ENCODE measurements at regions not wholly inside any gene's neighbourhood (a gene's known extent, or its start where the extent isn't known, plus 50 kb on each side); places are given as distances from the start of the nearest gene placed in this dataset.

GRCh38 chr16:86079255-86079885 lies 180.4 kb downstream of the IRF8 start:
- H3K4me1 Mint-ChIP-seq: no peaks in the 10 kb centered on the region
- H3K36me3 Mint-ChIP-seq: no peaks in the 10 kb centered on the region
- no peaks in the 10 kb centered on the region for H3K9me3 Mint-ChIP-seq
- DNase-seq (ENCODE audit: low spot score in 2 of 2) (no peak), ATAC-seq (ENCODE audit: low read depth) (no peak)
- no peak overlapping the region for H3K27ac Mint-ChIP-seq
- peaks cover 19% of the 10 kb centered on the region for H3K27me3 Mint-ChIP-seq
- no peak overlapping the region for H3K4me3 Mint-ChIP-seq

- Mint-ChIP-seq H3K4me3 (no peak overlapping the region), H3K36me3 (no peaks in the 10 kb centered on the region), H3K27me3 (peaks cover 19% of the 10 kb centered on the region), H3K4me1 (no peaks in the 10 kb centered on the region), H3K9me3 (no peaks in the 10 kb centered on the region), H3K27ac (no peak overlapping the region)
- DNase-seq (ENCODE audit: low spot score in 2 of 2): no peak
- ATAC-seq (ENCODE audit: low read depth): no peak
These were observed 181.3 kb downstream of the IRF8 start for GRCh38 chr16:86080131-86080875.

GRCh38 chr16:86080982-86081381 lies 182.0 kb downstream of the IRF8 start:
- ATAC-seq (ENCODE audit: low read depth) (no peak), DNase-seq (ENCODE audit: low spot score in 2 of 2) (no peak)
- no peak overlapping the region for H3K27ac Mint-ChIP-seq
- no peaks in the 10 kb centered on the region for H3K4me1 Mint-ChIP-seq
- peaks cover 14% of the 10 kb centered on the region for H3K27me3 Mint-ChIP-seq
- H3K4me3 Mint-ChIP-seq: no peak overlapping the region
- no peaks in the 10 kb centered on the region for H3K36me3 Mint-ChIP-seq
- H3K9me3 Mint-ChIP-seq: no peaks in the 10 kb centered on the region

- Mint-ChIP-seq H3K36me3 (no peaks in the 10 kb centered on the region), H3K4me1 (no peaks in the 10 kb centered on the region), H3K4me3 (no peak overlapping the region), H3K27ac (no peak overlapping the region), H3K27me3 (peaks cover 9% of the 10 kb centered on the region), H3K9me3 (no peaks in the 10 kb centered on the region)
- DNase-seq (ENCODE audit: low spot score in 2 of 2): no peak
- ATAC-seq (ENCODE audit: low read depth): no peak
These were observed 183.6 kb downstream of the IRF8 start for GRCh38 chr16:86082418-86083030.

- Mint-ChIP-seq H3K4me1 (no peaks in the 10 kb centered on the region), H3K27me3 (peaks cover 9% of the 10 kb centered on the region), H3K4me3 (no peak overlapping the region), H3K27ac (no peak overlapping the region), H3K36me3 (no peaks in the 10 kb centered on the region), H3K9me3 (no peaks in the 10 kb centered on the region)
- DNase-seq (ENCODE audit: low spot score in 2 of 2) (no peak), ATAC-seq (ENCODE audit: low read depth) (no peak)
These were observed 184.5 kb downstream of the IRF8 start for GRCh38 chr16:86083382-86084002.

GRCh38 chr16:86085161-86085611 lies 186.2 kb downstream of the IRF8 start:
- no peaks in the 10 kb centered on the region for H3K9me3 Mint-ChIP-seq
- H3K27ac Mint-ChIP-seq: no peak overlapping the region
- H3K4me1 Mint-ChIP-seq: peaks cover 5% of the 10 kb centered on the region
- peaks cover 9% of the 10 kb centered on the region for H3K27me3 Mint-ChIP-seq
- ATAC-seq (ENCODE audit: low read depth) (no peak), DNase-seq (ENCODE audit: low spot score in 2 of 2) (no peak)
- H3K4me3 Mint-ChIP-seq: no peak overlapping the region
- no peaks in the 10 kb centered on the region for H3K36me3 Mint-ChIP-seq

GRCh38 chr16:86085795-86086194 lies 186.8 kb downstream of the IRF8 start:
- Mint-ChIP-seq H3K27ac (no peak overlapping the region), H3K4me1 (peaks cover 5% of the 10 kb centered on the region), H3K36me3 (no peaks in the 10 kb centered on the region), H3K9me3 (no peaks in the 10 kb centered on the region), H3K27me3 (peaks cover 9% of the 10 kb centered on the region), H3K4me3 (no peak overlapping the region)
- DNase-seq (ENCODE audit: low spot score in 2 of 2) (no peak), ATAC-seq (ENCODE audit: low read depth) (no peak)

- Mint-ChIP-seq H3K4me3 (no peak overlapping the region), H3K27me3 (peaks cover 9% of the 10 kb centered on the region), H3K4me1 (peaks cover 5% of the 10 kb centered on the region), H3K9me3 (no peaks in the 10 kb centered on the region), H3K36me3 (no peaks in the 10 kb centered on the region), H3K27ac (no peak overlapping the region)
- no peak for DNase-seq (ENCODE audit: low spot score in 2 of 2)
- ATAC-seq (ENCODE audit: low read depth): no peak
These were observed 187.5 kb downstream of the IRF8 start for GRCh38 chr16:86086471-86086870.

GRCh38 chr16:86087011-86087895 lies 188.3 kb downstream of the IRF8 start:
- Mint-ChIP-seq H3K36me3 (no peaks in the 10 kb centered on the region), H3K4me1 (peaks cover 5% of the 10 kb centered on the region), H3K4me3 (no peak overlapping the region), H3K27me3 (peaks cover 7% of the 10 kb centered on the region), H3K9me3 (no peaks in the 10 kb centered on the region), H3K27ac (no peak overlapping the region)
- ATAC-seq (ENCODE audit: low read depth): no peak
- DNase-seq (ENCODE audit: low spot score in 2 of 2): no peak

- Mint-ChIP-seq H3K4me1 (peaks cover 5% of the 10 kb centered on the region), H3K9me3 (no peaks in the 10 kb centered on the region), H3K36me3 (no peaks in the 10 kb centered on the region), H3K27me3 (peaks cover 3% of the 10 kb centered on the region), H3K27ac (no peak overlapping the region), H3K4me3 (no peak overlapping the region)
- ATAC-seq (ENCODE audit: low read depth): no peak
- no peak for DNase-seq (ENCODE audit: low spot score in 2 of 2)
These were observed 188.9 kb downstream of the IRF8 start for GRCh38 chr16:86087896-86088230.

- peaks cover 5% of the 10 kb centered on the region for H3K4me1 Mint-ChIP-seq
- ATAC-seq (ENCODE audit: low read depth): no peak
- DNase-seq (ENCODE audit: low spot score in 2 of 2): no peak
- H3K27me3 Mint-ChIP-seq: peaks cover 3% of the 10 kb centered on the region
- H3K9me3 Mint-ChIP-seq: no peaks in the 10 kb centered on the region
- H3K4me3 Mint-ChIP-seq: no peak overlapping the region
- H3K36me3 Mint-ChIP-seq: no peaks in the 10 kb centered on the region
- H3K27ac Mint-ChIP-seq: no peak overlapping the region
These were observed 189.3 kb downstream of the IRF8 start for GRCh38 chr16:86088287-86088686.

GRCh38 chr16:86088816-86089215 lies 189.9 kb downstream of the IRF8 start:
- DNase-seq (ENCODE audit: low spot score in 2 of 2) (no peak), ATAC-seq (ENCODE audit: low read depth) (no peak)
- H3K9me3 Mint-ChIP-seq: no peaks in the 10 kb centered on the region
- H3K4me1 Mint-ChIP-seq: peaks cover 5% of the 10 kb centered on the region
- no peak overlapping the region for H3K27ac Mint-ChIP-seq
- no peak overlapping the region for H3K4me3 Mint-ChIP-seq
- H3K36me3 Mint-ChIP-seq: no peaks in the 10 kb centered on the region
- H3K27me3 Mint-ChIP-seq: no peaks in the 10 kb centered on the region

- DNase-seq (ENCODE audit: low spot score in 2 of 2): no peak
- Mint-ChIP-seq H3K9me3 (no peaks in the 10 kb centered on the region), H3K27ac (no peak overlapping the region), H3K4me3 (no peak overlapping the region), H3K27me3 (no peaks in the 10 kb centered on the region), H3K36me3 (no peaks in the 10 kb centered on the region), H3K4me1 (peaks cover 5% of the 10 kb centered on the region)
- ATAC-seq (ENCODE audit: low read depth): no peak
These were observed 190.5 kb downstream of the IRF8 start for GRCh38 chr16:86089334-86089900.

Data from memory B cell (primary cell).